ENCODE measurements at regions not wholly inside any gene's neighbourhood (a gene's known extent, or its start where the extent isn't known, plus 50 kb on each side); places are given as distances from the start of the nearest gene placed in this dataset.

GRCh38 chr1:87785386-87785785, 456.7 kb downstream of the LMO4 start:
- Histone ChIP-seq H3K36me3 (no peaks in the 10 kb centered on the region), H3K27me3 (no peaks in the 10 kb centered on the region), H3K9me3 (no peaks in the 10 kb centered on the region), H3K4me3 (no peak overlapping the region)
- no peak for DNase-seq

- no peaks in the 10 kb centered on the region for H3K36me3 ChIP-seq
- no peak for DNase-seq
- H3K27me3 ChIP-seq = no peaks in the 10 kb centered on the region
- no peak overlapping the region for H3K4me3 ChIP-seq
- no peaks in the 10 kb centered on the region for H3K9me3 ChIP-seq
Observed at GRCh38 chr1:87786229-87786628, 457.5 kb downstream of the LMO4 start.

GRCh38 chr1:87786861-87787545, 458.3 kb downstream of the LMO4 start:
- no peak overlapping the region for H3K4me3 ChIP-seq
- H3K36me3 ChIP-seq = no peaks in the 10 kb centered on the region
- H3K27me3 ChIP-seq = no peaks in the 10 kb centered on the region
- DNase-seq = no peak
- H3K9me3 ChIP-seq = no peaks in the 10 kb centered on the region

GRCh38 chr1:87787551-87787950, 458.9 kb downstream of the LMO4 start:
- no peaks in the 10 kb centered on the region for H3K9me3 ChIP-seq
- no peak overlapping the region for H3K4me3 ChIP-seq
- no peaks in the 10 kb centered on the region for H3K27me3 ChIP-seq
- H3K36me3 ChIP-seq = no peaks in the 10 kb centered on the region
- no peak for DNase-seq

- DNase-seq = no peak
- Histone ChIP-seq H3K4me3 (no peak overlapping the region), H3K9me3 (no peaks in the 10 kb centered on the region), H3K36me3 (no peaks in the 10 kb centered on the region), H3K27me3 (no peaks in the 10 kb centered on the region)
Observed at GRCh38 chr1:87790756-87791155, 462.1 kb downstream of the LMO4 start.

GRCh38 chr1:87791931-87792740, 463.5 kb downstream of the LMO4 start:
- Histone ChIP-seq H3K36me3 (no peaks in the 10 kb centered on the region), H3K27me3 (no peaks in the 10 kb centered on the region), H3K4me3 (no peak overlapping the region), H3K9me3 (no peaks in the 10 kb centered on the region)
- DNase-seq = no peak

GRCh38 chr1:87794788-87795614, 466.3 kb downstream of the LMO4 start:
- no peak overlapping the region for H3K4me3 ChIP-seq
- no peaks in the 10 kb centered on the region for H3K36me3 ChIP-seq
- H3K9me3 ChIP-seq = no peaks in the 10 kb centered on the region
- DNase-seq = peak; percentile 2
- H3K27me3 ChIP-seq = no peaks in the 10 kb centered on the region

GRCh38 chr1:87795615-87796337, 467.1 kb downstream of the LMO4 start:
- Histone ChIP-seq H3K36me3 (no peaks in the 10 kb centered on the region), H3K27me3 (no peaks in the 10 kb centered on the region), H3K9me3 (no peaks in the 10 kb centered on the region), H3K4me3 (no peak overlapping the region)
- DNase-seq = no peak

- no peak for DNase-seq
- Histone ChIP-seq H3K27me3 (no peaks in the 10 kb centered on the region), H3K4me3 (no peak overlapping the region), H3K36me3 (no peaks in the 10 kb centered on the region), H3K9me3 (no peaks in the 10 kb centered on the region)
Observed at GRCh38 chr1:87796471-87796901, 467.8 kb downstream of the LMO4 start.

GRCh38 chr1:87799451-87799850, 470.8 kb downstream of the LMO4 start:
- Histone ChIP-seq H3K27me3 (no peaks in the 10 kb centered on the region), H3K9me3 (no peaks in the 10 kb centered on the region), H3K36me3 (no peaks in the 10 kb centered on the region), H3K4me3 (no peak overlapping the region)
- DNase-seq = no peak

- Histone ChIP-seq H3K4me3 (no peak overlapping the region), H3K36me3 (no peaks in the 10 kb centered on the region), H3K9me3 (no peaks in the 10 kb centered on the region), H3K27me3 (no peaks in the 10 kb centered on the region)
- no peak for DNase-seq
Observed at GRCh38 chr1:87800006-87800405, 471.3 kb downstream of the LMO4 start.

- no peaks in the 10 kb centered on the region for H3K9me3 ChIP-seq
- no peaks in the 10 kb centered on the region for H3K27me3 ChIP-seq
- DNase-seq = no peak
Observed at GRCh38 chr1:87803375-87803774, 474.7 kb downstream of the LMO4 start.

GRCh38 chr1:87804128-87804527, 475.4 kb downstream of the LMO4 start:
- DNase-seq = no peak
- no peaks in the 10 kb centered on the region for H3K27me3 ChIP-seq
- no peak overlapping the region for H3K4me3 ChIP-seq
- H3K36me3 ChIP-seq = no peaks in the 10 kb centered on the region
- H3K9me3 ChIP-seq = no peaks in the 10 kb centered on the region

More at GRCh38 chr1:87803375-87803774, 474.7 kb downstream of the LMO4 start:
- no peak overlapping the region for H3K4me3 ChIP-seq
- no peaks in the 10 kb centered on the region for H3K36me3 ChIP-seq

GRCh38 chr1:87805666-87806378, 477.1 kb downstream of the LMO4 start:
- H3K4me3 ChIP-seq = no peak overlapping the region
- no peaks in the 10 kb centered on the region for H3K9me3 ChIP-seq
- H3K36me3 ChIP-seq = no peaks in the 10 kb centered on the region
- DNase-seq = peak; percentile 36
- H3K27me3 ChIP-seq = no peaks in the 10 kb centered on the region

GRCh38 chr1:87806379-87807094, 477.9 kb downstream of the LMO4 start:
- H3K4me3 ChIP-seq = no peak overlapping the region
- no peak for DNase-seq
- H3K36me3 ChIP-seq = no peaks in the 10 kb centered on the region

More at GRCh38 chr1:87806379-87807094, 477.9 kb downstream of the LMO4 start:
- Histone ChIP-seq H3K9me3 (no peaks in the 10 kb centered on the region), H3K27me3 (no peaks in the 10 kb centered on the region)
